GM18520 (cell line): ENCODE measurements at regions not wholly inside any gene's neighbourhood (a gene's known extent, or its start where the extent isn't known, plus 50 kb on each side); places are given as distances from the start of the nearest gene placed in this dataset.

Experiments used
- ATAC-seq: cut with Tn5 transposase; IDR thresholded peaks from one replicate; pipeline ENCODE4 v1.9.1; 2021; ENCODE audit not compliant: unreplicated experiment

DNA sequence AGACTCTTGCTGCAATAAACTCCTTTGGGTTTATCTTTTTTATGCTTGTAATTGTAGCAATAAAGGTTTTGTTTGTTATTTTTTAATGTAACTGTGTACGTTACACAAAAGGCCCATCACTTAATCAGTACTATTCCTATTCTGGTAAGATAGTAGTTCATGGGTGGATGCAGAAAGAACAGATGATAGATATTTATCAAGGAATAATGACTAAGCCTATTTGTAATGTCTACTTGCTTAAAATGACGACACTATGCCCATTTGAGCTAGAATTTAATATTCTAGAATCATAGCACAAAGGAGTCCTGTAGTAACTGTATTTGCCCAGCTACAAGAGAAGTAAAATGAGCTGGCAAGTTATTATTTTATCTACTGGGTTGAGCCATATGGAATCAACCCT lies 235.4 kb upstream of the DYNLRB2 start:
- no peak for ATAC-seq

DNA sequence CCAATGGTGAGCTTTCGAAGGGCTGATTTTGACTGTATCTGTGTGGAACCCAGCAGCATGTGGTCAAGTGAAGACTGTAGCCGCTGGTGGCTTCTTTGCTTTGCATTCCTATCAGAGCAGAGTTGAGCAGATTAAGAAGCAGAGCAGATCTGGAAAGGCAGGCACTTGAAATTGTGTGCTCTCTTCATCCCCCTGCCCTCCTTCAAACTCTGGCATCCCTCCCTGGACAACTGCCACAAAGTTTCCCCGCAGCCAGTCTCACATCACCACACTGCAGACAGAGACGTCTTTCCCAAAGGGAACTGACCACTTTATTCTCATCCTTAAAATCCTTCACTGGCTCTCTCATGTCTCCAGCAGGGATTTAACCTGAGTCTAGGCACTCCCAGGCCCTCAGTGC lies 237.1 kb upstream of the DYNLRB2 start:
- ATAC-seq, result no peak

DNA sequence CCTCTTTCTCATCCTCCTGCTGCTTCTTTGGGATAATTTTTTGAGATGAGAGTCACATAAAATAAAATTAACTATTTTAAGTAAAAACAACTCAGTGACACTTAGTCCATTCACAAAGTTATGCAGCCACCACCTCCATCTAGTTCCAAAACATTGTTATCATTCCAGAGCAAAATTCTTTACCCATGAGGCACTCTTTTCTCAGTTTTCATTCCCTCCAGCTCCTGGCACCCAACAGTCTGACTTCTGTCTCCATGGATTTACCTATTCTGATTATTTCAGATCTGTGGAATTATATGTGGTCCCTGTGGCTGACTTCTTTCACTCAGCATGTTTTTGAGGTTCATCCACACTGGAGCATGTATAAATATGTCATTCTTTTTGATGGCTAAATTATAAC lies 239.9 kb upstream of the DYNLRB2 start:
- no peak for ATAC-seq

DNA sequence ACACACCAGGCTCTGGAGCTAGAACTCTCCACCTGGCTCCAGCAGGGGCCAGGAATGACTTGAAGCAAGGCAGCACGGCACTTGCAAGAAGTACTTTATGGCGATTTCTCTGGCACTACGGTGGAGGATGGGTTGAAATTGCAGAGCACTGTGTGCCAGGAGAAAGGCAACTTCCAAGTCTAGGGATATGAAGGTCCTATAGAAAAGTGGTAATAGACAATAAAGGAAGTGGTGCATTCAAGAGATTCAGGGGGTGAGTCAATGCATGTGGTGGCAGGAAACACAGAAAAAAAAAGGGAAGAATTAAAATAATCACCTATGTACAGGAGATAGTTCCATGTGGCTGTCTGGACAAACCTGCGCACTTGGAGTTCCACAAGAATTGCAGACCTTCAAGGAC lies 240.3 kb upstream of the DYNLRB2 start:
- ATAC-seq, result no peak

DNA sequence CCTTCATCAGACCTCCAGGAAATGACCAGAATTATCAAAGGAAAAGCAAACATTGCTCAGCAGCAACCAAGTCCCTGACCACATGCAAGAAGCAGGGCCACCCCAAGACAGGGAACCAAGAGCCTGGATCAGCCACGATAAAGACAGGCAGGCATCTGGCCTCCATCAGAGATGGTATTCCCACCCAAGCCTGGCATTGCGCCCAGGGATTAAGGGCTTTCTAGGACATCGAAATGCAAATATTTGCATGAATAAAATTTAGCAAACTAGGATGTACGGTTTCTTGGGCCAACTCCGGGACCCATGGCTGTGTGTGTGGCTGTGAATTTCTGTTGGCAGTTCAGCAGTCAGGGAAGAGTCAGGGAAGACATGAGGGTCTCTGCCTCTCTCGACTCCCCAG lies 241.4 kb upstream of the DYNLRB2 start:
- no peak for ATAC-seq

DNA sequence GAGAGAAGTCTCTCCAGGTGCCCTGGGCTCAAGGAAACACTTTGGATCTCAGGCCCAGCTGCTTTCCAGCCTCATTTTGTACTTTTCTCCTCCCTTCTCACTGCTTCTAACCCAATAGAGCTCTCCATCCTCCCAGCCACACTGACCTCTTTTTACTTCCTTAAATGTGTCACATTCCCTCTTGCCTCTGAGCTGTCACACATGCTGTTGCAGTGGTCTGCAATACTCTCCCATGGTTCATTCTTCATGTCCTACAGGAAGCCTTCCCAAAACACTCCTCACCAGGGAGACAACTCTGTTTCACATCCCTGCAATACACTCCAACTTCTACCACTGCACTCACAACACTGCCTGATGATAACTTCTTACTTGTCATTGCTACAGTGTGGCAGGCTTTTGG lies 242.1 kb upstream of the DYNLRB2 start:
- ATAC-seq, result no peak

DNA sequence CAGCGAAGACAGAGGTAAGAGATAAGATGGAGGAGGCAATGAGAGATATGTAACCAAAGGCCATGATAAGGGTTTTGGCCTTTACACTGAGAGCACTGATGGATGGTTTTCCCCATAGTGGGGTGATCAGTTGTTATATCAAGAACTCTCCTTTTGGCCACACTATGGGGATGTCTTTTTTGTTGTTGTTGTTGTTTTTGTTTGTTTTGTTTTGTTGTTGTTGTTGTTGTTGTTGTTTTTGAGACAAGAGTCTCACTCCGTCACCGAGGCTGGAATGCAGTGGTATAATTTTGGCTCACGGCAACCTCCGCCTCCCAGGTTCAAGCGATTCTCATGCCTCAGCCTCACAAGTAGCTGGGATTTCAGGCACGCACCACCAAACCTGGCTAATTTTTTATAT lies 244.8 kb upstream of the DYNLRB2 start:
- ATAC-seq, result no peak

DNA sequence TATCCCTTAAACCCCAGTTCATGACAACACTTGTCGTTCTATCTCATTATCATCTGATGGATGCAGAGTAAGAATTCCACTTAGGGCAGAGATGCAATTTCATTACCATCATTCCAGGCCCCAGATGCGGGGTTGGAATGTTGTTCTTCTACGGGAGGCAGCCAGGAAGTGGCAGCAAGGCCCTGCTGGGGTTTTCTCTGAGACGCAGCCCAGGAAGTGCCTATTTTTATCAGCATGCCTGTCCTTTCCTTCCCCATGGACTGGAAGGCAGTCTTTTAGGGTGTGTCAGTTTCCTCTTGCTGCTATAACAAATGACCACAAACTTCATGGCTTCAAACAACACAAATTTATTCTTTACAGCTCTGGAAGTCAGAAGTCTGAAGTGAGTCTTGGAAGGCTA lies 246.6 kb upstream of the DYNLRB2 start:
- no peak for ATAC-seq

DNA sequence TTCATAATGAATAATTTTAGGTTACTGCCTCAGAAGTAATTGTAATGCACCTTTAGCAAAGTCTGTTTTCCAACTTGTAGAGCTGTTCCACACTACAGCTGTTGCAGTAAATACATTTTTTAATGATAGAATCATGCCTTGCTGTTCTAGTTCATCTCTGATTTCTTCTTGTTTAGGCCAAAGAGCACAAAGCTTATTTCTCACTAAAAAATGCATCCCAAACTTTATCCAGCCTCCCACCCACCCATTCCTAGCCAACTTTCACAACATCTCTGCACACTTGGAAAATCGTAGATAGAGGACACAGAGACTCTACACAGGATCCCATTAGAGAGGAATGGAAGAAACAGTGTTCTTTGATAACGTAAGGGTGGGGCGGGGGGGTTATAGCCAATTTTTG lies 252.2 kb upstream of the DYNLRB2 start:
- no peak for ATAC-seq

DNA sequence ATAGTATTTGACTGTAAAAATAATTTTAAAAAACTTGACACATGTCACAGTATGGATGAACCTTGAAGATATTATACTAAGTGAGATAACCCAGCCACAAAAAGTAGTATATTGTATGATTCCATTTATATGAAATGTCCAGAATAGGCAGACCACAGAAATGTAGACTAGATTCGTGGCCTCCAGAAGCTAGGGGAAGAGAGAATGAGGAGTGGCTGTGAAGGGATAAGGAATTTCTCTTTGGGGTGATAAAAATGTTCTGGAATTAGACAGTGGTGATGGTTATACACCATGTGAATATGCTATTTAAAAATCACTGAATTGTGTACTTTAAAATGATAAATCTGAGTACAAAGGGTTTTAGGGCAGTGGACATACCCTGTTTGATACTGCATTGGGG lies 253.1 kb upstream of the DYNLRB2 start:
- ATAC-seq, result no peak

DNA sequence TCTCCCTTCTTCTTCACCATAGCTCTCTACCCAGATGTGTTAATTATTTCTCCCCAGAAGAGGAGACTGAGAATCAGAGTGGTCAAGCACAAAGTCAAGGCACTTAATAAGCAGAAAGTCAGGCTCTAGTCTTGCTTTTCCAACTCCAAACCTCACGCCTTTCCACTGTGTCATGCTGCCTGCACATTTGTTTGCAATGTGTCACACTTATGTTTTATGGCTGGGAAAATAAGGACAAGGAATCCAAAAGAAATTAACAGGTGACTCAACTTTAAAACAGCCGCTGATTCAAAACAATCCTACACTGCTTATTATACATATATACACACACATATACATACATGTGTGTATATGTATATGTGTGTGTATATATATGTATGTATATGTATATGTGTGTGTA lies 255.7 kb upstream of the DYNLRB2 start:
- no peak for ATAC-seq

DNA sequence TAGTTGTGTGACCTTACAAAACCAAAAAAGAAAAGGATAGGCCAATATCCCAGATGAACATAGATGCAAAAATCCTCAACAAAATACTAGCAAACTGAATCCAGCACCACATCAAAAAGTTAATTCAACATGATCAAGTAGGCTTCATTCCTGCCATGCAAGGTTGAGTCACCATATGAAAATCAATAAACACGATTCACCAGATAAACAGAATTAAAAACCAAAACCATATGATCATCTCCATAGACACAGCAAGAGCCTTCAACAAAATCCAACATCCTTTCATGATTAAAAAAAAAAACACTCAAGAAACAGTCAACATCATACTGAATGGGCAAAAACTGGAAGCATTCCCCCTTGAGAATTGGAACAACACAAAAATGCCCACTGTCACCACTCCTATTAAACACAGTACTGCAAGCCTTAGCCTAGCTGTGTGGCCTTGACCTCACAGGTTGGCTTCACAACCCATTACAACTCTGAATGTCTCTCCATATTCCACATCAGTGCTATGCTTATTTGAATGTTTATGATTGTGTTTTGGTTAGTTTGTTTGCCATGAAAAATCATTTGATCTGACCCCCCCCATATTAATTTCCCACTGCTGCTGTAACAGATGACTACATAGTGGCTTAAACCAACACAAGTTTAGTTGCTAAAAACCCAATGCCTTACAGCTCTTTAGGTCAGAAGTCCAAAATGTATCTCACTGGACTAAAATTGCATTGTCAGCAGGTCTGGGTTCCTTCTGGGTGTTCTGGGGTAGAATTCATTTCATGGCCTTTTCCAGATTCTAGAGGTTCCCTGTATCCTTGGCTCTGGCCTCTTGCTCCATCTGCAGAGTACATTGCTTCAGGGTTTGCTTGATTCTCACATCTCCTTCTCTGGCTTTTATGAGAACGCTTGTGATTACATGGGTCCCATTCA lies 257.1 kb upstream of the DYNLRB2 start:
- ATAC-seq, result no peak

DNA sequence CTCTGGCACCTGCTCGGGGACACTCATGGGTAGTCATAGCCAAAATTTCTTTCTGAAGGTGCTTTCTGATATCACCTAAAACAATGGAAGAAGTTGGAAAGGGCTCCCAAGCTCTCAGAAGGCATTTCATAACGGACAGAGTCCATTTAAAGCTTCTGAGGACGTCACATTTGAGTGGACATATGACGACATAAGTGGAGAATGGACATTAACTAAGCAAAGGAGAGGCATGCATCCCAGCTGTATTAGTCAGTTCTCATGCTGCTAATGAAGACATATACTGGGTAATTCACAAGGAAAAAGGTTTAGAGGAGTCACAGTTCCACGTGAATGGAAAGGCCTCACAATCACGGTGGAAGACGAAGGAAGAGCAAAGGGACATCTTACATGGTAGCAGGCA lies 260.2 kb upstream of the DYNLRB2 start:
- no peak for ATAC-seq

DNA sequence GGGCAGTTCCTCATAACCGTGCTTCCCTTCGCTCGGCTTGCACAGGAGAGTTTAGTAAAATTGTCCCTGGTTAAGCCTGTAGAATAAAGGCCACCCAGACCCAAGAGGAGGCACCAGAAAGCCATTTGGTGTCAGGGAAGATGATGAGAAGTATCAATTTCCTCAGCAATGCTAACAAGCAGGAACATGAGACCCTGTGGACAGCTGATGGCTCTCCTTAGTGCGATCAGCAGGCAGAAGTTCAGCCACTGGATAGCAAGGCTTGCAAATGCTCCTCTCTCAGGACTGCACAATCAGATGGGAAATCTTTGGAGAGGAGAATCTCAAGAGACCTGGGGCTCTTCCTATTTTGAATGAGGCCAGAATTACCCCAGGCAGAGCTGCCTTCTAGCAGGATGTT lies 261.1 kb upstream of the DYNLRB2 start:
- no peak for ATAC-seq

DNA sequence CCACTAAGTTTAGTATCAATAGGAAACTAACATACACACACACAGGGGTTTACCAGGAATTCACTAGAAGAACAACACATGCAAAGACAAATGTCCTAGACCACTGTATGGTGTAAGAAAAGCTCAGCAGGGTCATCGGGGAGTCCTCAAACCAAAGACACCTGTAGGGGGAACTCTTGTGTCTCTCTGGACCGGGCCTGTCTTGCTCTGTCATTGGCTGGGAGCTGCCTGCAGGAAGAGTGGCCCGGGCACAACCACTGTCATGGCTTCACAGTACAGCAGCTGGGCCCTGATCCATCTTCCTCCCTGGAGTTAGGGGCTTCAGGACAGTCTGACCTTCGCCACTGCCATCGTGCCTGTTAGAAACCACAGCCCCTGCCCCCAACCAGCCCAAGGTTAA lies 263.6 kb upstream of the DYNLRB2 start:
- no peak for ATAC-seq

DNA sequence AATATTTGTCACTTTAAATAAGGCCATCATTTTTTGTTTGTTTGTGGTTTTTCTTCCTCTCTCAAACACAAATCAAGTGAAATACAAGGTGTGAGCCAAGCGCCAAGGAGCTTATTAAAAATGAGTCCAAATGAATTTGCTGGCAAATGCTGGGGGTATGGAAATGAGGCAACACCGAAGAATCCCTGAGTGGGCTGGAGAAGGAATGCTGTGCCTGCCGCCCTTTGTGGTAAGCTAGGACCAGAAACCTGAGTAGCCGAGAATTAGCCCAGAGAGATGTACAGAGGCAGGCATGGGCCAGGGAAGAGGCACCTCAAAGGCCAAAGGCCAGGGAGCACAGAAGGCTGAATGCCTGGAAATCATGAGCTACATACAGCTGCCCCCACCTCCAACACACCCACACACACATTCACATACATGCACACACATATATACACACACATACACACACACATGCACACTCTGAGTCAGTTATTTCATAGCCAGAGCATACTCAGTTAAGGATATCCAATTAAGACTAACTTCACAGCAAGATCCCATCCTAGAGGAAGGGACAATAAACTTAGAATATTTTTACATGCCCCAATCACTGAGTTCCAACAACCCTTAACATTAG lies 266.1 kb upstream of the DYNLRB2 start:
- no peak for ATAC-seq

DNA sequence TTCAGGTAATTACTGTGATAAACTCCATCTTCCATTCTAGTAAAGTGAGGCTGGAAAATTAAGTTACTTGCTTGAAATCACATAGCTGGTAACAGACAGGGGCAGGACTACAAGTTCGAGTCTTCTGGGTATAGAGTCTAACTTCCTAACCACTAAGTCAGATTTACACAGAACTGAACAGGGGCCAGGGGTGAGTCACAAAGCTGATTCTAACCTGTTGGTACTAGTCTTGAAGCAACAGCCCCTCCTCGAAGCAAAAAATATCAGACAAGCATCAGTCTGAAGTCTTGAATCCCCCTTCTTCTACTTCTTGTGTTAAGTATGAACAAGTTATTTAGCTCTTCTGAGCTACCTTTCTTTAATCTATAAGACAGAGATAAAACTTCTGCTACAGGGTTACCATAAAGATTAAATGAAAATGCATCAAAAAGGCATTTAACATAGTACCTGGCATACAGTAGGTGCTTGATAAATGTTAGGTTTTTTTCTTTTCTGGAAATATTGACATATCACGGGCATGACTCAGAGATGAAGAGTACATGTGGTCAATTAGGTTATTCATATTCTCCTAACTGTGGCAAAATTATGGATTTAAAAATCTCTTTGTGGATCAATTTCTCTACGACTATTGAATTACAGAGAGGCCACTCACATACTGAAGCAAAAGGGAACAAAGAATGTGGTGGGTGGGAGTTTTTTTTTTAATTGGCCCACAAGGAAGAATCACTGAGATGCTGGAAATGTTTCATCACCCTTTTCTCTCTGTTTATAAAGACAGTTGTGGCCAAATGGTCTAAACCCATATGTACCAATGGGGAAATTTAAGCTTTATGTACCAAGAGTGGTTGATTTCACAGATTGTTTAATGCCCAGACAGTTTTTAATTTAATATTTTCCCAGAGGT lies 266.9 kb upstream of the DYNLRB2 start:
- no peak for ATAC-seq

DNA sequence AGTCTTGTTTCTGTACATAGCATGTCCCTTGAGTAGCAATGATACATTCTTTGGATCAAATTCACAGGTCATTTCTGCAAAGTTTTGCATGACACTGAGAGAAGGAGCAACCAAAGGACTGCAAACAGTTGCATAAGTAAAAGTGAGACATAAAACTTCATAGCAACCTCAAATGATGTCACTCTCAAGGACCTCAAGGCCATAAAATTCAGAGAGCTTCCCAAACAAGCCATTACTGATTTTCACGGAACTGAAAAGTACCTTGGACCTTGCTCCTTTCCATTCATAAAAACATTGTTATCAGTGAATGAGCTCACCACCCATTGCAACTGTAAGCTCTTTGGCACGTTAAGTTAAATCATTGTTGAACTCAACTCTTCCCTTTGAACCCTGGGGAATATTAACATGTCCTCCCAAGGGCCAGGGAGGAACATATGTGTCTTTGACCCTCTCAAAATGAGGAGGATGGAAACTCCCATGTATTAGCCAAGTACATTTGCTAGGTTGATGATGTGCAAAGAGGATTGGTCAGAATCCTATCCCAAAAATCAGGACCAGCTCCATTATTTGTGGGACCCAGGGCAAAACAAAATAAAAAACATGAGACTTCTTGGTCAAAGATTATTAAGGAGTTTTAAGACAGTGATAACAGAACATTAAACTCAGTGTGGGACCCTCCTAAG lies 275.0 kb upstream of the DYNLRB2 start:
- ATAC-seq, result no peak

DNA sequence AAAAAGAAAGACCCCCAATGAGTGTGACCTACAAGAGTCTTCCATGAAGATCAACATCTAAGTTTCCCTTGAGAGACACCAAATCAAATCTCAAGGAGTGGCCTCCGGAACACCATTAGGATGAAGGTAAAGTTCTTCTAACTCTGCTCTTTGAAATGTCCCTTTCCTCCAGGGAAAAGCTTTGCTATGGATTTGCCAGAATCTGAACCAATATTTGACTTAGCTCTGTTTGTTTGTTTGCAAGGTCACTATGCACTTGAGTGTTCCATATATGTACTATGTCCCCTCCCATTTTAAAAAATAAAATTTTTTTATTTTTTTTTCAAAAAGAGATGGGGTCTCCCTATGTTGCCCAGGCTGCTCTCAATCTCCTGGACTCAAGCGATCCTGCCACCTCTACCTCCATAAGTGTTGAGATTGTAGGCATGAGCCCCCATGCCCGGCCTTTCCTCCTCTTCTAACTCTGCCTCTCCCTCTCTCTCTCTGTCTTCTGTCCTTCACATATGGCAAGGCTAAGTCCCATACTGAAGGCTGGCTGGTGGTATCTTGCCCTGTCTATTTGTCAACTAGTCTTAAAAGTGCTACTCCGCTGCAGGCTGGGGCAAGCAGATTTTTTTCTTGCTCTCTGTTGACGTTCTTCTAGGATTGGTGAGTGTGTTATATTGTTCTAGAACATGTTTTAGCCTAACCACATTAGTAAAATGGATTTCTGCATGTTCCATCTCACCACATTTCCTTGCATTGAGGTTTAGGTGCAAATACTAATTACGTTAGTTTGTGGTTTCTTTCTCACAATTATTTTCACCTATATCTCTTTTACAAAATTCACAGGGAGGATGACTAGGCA lies 276.7 kb upstream of the DYNLRB2 start:
- no peak for ATAC-seq

DNA sequence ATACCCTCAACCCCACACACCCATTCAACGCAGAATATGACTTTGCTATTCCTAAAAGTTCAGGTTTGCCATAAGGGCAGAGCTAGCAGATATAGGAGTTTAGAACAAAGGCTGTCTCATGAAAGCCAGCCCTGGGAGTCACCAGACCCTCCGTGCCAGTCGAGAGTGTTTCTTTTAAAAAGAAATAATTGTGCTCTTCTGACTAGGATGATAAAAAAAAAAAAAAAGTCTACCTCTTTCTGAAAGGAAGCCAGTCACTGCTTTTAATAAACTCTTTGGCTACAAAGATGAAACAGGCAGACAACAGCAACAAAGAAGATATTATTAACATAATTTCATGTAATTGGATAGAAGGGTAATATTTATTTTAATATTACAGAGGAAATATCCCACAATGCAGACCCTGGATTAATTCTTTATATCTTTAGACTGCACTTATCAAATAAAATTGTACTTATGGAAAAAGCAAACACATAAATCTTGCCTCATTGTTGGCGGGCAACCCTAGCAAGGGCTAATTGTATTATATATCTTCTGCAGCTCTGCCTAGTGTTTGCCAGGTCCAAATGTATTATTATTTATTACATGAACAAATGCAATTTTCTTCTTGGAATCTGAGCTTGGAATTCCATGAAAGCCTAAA lies 277.5 kb upstream of the DYNLRB2 start:
- ATAC-seq, result no peak
